GM23338 (cell line): ENCODE measurements at regions not wholly inside any gene's neighbourhood (a gene's known extent, or its start where the extent isn't known, plus 50 kb on each side); places are given as distances from the start of the nearest gene placed in this dataset.

ENCODE experiments used
- CREB1 ChIP-seq: fragments of 250-450 bp; sonication (Bioruptor Pico); IDR thresholded peaks from 2 replicates; pipeline ENCODE4 v1.5.0; 2020; ENCODE audit warnings: low read depth, mild to moderate bottlenecking, moderate library complexity
- EZH2 ChIP-seq: fragments of 200-600 bp; sonication (generic); IDR thresholded peaks from one replicate; pipeline ENCODE4 v1.8.0; 2017; ENCODE audit warnings: antibody characterized with exemption, mild to moderate bottlenecking, low read depth; ENCODE audit not compliant: unreplicated experiment
- EZH2phosphoT487 ChIP-seq: fragments of 200-600 bp; sonication (generic); IDR thresholded peaks from one replicate; pipeline ENCODE4 v1.8.1; 2018; ENCODE audit warnings: antibody characterized with exemption; ENCODE audit not compliant: unreplicated experiment
- JUNB ChIP-seq: IDR thresholded peaks from one replicate; pipeline ENCODE4 v1.6.1; 2016; ENCODE audit warnings: antibody characterized with exemption; ENCODE audit not compliant: unreplicated experiment
- NANOG ChIP-seq: IDR thresholded peaks from 2 replicates; pipeline ENCODE4 v1.6.1; 2016; ENCODE audit warnings: antibody characterized with exemption, borderline replicate concordance
- POLR2AphosphoS5 ChIP-seq: IDR thresholded peaks from 2 replicates; pipeline ENCODE4 v1.6.1; 2016; ENCODE audit warnings: antibody characterized with exemption, low read depth
- STAT1 ChIP-seq: IDR thresholded peaks from one replicate; pipeline ENCODE4 v1.6.1; 2016; ENCODE audit warnings: antibody characterized with exemption; ENCODE audit not compliant: unreplicated experiment
- ZNF114 ChIP-seq: fragments of 250-450 bp; sonication (Bioruptor Pico); IDR thresholded peaks from 2 replicates; pipeline ENCODE4 v1.5.0; 2020; ENCODE audit warnings: mild to moderate bottlenecking, moderate library complexity
- ZNF331 ChIP-seq: fragments of 250-450 bp; sonication (Bioruptor Pico); IDR thresholded peaks from 2 replicates; pipeline ENCODE4 v1.5.0; 2020; ENCODE audit warnings: low read depth, mild to moderate bottlenecking, moderate library complexity
- TF ChIP-seq, protein P1 (sequence below), 2 experiments: fragments of 200-600 bp in 1 of 2; sonication (generic) in 1 of 2; conservative IDR thresholded peaks; 2 replicates each; pipeline versions ENCODE4 v1.5.1 to v1.6.1; 2016 to 2017; ENCODE audit warnings: antibody characterized with exemption in 2 of 2, low read depth in 2 of 2, mild to moderate bottlenecking in 2 of 2, moderate library complexity in 1 of 2
- TF ChIP-seq, protein P2 (sequence below): IDR thresholded peaks from one replicate; pipeline ENCODE4 v1.6.1; 2018; ENCODE audit warnings: antibody characterized with exemption; ENCODE audit not compliant: unreplicated experiment
- TF ChIP-seq, protein P3 (sequence below): IDR thresholded peaks from 2 replicates; pipeline ENCODE4 v1.6.1; 2016; ENCODE audit warnings: antibody characterized with exemption

DNA sequence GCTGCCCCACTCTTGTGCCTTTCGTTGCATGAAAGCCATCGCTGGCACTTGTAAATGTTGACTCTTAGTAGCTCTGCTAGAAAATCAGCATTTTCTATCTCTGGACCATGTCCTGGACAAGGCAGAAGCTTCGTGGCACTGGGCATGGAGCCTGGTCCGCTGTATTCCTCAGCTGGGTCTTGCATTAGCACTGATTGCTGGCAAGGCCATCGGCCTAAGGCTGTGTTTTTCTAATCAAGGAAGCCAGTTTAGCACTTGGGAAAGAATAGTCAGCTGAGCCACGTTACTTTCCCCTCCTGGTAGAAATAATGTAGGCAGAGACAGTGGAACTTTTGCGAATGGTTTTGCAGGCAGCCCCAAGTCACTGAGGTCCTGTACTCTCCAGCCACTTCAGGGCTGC, 180.2 kb upstream of the EOLA2 start:
- TF ChIP-seq, protein P1, sequence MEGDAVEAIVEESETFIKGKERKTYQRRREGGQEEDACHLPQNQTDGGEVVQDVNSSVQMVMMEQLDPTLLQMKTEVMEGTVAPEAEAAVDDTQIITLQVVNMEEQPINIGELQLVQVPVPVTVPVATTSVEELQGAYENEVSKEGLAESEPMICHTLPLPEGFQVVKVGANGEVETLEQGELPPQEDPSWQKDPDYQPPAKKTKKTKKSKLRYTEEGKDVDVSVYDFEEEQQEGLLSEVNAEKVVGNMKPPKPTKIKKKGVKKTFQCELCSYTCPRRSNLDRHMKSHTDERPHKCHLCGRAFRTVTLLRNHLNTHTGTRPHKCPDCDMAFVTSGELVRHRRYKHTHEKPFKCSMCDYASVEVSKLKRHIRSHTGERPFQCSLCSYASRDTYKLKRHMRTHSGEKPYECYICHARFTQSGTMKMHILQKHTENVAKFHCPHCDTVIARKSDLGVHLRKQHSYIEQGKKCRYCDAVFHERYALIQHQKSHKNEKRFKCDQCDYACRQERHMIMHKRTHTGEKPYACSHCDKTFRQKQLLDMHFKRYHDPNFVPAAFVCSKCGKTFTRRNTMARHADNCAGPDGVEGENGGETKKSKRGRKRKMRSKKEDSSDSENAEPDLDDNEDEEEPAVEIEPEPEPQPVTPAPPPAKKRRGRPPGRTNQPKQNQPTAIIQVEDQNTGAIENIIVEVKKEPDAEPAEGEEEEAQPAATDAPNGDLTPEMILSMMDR (conservative IDR thresholded peaks at IDR 0.05; ENCODE audit: low read depth in 2 of 2) = no peak
- TF ChIP-seq POLR2AphosphoS5 (no peak), EZH2phosphoT487 (no peak), EZH2 (no peak), CREB1 (CRISPR knock-in tag) (no peak), ZNF114 (no peak), JUNB (no peak), NANOG (no peak), STAT1 (no peak), ZNF331 (CRISPR knock-in tag) (no peak)
- TF ChIP-seq, protein P2, sequence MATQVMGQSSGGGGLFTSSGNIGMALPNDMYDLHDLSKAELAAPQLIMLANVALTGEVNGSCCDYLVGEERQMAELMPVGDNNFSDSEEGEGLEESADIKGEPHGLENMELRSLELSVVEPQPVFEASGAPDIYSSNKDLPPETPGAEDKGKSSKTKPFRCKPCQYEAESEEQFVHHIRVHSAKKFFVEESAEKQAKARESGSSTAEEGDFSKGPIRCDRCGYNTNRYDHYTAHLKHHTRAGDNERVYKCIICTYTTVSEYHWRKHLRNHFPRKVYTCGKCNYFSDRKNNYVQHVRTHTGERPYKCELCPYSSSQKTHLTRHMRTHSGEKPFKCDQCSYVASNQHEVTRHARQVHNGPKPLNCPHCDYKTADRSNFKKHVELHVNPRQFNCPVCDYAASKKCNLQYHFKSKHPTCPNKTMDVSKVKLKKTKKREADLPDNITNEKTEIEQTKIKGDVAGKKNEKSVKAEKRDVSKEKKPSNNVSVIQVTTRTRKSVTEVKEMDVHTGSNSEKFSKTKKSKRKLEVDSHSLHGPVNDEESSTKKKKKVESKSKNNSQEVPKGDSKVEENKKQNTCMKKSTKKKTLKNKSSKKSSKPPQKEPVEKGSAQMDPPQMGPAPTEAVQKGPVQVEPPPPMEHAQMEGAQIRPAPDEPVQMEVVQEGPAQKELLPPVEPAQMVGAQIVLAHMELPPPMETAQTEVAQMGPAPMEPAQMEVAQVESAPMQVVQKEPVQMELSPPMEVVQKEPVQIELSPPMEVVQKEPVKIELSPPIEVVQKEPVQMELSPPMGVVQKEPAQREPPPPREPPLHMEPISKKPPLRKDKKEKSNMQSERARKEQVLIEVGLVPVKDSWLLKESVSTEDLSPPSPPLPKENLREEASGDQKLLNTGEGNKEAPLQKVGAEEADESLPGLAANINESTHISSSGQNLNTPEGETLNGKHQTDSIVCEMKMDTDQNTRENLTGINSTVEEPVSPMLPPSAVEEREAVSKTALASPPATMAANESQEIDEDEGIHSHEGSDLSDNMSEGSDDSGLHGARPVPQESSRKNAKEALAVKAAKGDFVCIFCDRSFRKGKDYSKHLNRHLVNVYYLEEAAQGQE = no peak
- TF ChIP-seq, protein P3, sequence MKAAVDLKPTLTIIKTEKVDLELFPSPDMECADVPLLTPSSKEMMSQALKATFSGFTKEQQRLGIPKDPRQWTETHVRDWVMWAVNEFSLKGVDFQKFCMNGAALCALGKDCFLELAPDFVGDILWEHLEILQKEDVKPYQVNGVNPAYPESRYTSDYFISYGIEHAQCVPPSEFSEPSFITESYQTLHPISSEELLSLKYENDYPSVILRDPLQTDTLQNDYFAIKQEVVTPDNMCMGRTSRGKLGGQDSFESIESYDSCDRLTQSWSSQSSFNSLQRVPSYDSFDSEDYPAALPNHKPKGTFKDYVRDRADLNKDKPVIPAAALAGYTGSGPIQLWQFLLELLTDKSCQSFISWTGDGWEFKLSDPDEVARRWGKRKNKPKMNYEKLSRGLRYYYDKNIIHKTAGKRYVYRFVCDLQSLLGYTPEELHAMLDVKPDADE = no peak
